ENCODE measurements at regions not wholly inside any gene's neighbourhood (a gene's known extent, or its start where the extent isn't known, plus 50 kb on each side); places are given as distances from the start of the nearest gene placed in this dataset.
A peak's percentile ranks its signal among the peaks of the same experiment; 100 is the strongest.

- no peak for DNase-seq (ENCODE audit: low spot score)
Observed at GRCh38 chr1:36644556-36644955, 161.8 kb upstream of the CSF3R start.

GRCh38 chr1:36643371-36644270 is 160.9 kb upstream of the CSF3R start:
- DNase-seq (ENCODE audit: low spot score), result no peak

- DNase-seq (ENCODE audit: low spot score), result no peak
Observed at GRCh38 chr1:36642802-36643201, 160.1 kb upstream of the CSF3R start.

- no peak for DNase-seq (ENCODE audit: low spot score)
Observed at GRCh38 chr1:36641776-36642175, 159.1 kb upstream of the CSF3R start.

GRCh38 chr1:36639461-36639860 is 156.7 kb upstream of the CSF3R start:
- no peak for DNase-seq (ENCODE audit: low spot score)

GRCh38 chr1:36638268-36638667 is 155.6 kb upstream of the CSF3R start:
- DNase-seq (ENCODE audit: low spot score), result peak; percentile 57

- no peak for DNase-seq (ENCODE audit: low spot score)
Observed at GRCh38 chr1:36636206-36636605, 153.5 kb upstream of the CSF3R start.

GRCh38 chr1:36635284-36635683 is 152.6 kb upstream of the CSF3R start:
- DNase-seq (ENCODE audit: low spot score), result no peak

GRCh38 chr1:36628804-36629203 is 146.1 kb upstream of the CSF3R start:
- DNase-seq (ENCODE audit: low spot score), result no peak

GRCh38 chr1:36626435-36626834 is 143.7 kb upstream of the CSF3R start:
- DNase-seq (ENCODE audit: low spot score), result no peak

GRCh38 chr1:36625935-36626310 is 143.2 kb upstream of the CSF3R start:
- DNase-seq (ENCODE audit: low spot score), result no peak

- no peak for DNase-seq (ENCODE audit: low spot score)
Observed at GRCh38 chr1:36625253-36625934, 142.7 kb upstream of the CSF3R start.

- no peak for DNase-seq (ENCODE audit: low spot score)
Observed at GRCh38 chr1:36624466-36624865, 141.8 kb upstream of the CSF3R start.

- no peak for DNase-seq (ENCODE audit: low spot score)
Observed at GRCh38 chr1:36622741-36623648, 140.3 kb upstream of the CSF3R start.

GRCh38 chr1:36621531-36621930 is 138.8 kb upstream of the CSF3R start:
- DNase-seq (ENCODE audit: low spot score), result no peak

GRCh38 chr1:36620142-36620541 is 137.4 kb upstream of the CSF3R start:
- DNase-seq (ENCODE audit: low spot score), result no peak

GRCh38 chr1:36614991-36615390 is 132.3 kb upstream of the CSF3R start:
- no peak for DNase-seq (ENCODE audit: low spot score)

- no peak for DNase-seq (ENCODE audit: low spot score)
Observed at GRCh38 chr1:36614571-36614970, 131.9 kb upstream of the CSF3R start.

- no peak for DNase-seq (ENCODE audit: low spot score)
Observed at GRCh38 chr1:36613721-36614120, 131.0 kb upstream of the CSF3R start.

GRCh38 chr1:36612881-36613280 is 130.2 kb upstream of the CSF3R start:
- no peak for DNase-seq (ENCODE audit: low spot score)

GRCh38 chr1:36612121-36612520 is 129.4 kb upstream of the CSF3R start:
- no peak for DNase-seq (ENCODE audit: low spot score)

Measured in umbilical cord (tissue), 1 donor.